ENCODE measurements at regions not wholly inside any gene's neighbourhood (a gene's known extent, or its start where the extent isn't known, plus 50 kb on each side); places are given as distances from the start of the nearest gene placed in this dataset.

GRCh38 chr20:11001764-11002540 is 328.2 kb upstream of the JAG1 start (continued):
- TF ChIP-seq MAFF (IDR thresholded peaks at IDR 0.05; ENCODE audit: low read depth, low read length) (peak; percentile 73), ZNF224 (CRISPR knock-in tag; IDR thresholded peaks at IDR 0.05) (no peak), CBX5 (CRISPR knock-in tag; IDR thresholded peaks at IDR 0.05; ENCODE audit: borderline replicate concordance) (no peak), TCF7L2 (IDR thresholded peaks at IDR 0.05; ENCODE audit: low read depth, low read length) (no peak), TBX3 (IDR thresholded peaks at IDR 0.05; ENCODE audit: borderline replicate concordance) (no peak), ZBTB46 (CRISPR knock-in tag; IDR thresholded peaks at IDR 0.05; ENCODE audit: borderline replicate concordance) (no peak), HNRNPUL1 (IDR thresholded peaks at IDR 0.05; ENCODE audit: low read depth, low read length) (no peak), ZFP91 (CRISPR knock-in tag; IDR thresholded peaks at IDR 0.05; ENCODE audit: borderline replicate concordance) (no peak), ZFX (CRISPR knock-in tag; IDR thresholded peaks at IDR 0.05; ENCODE audit: low read depth) (no peak), SIX1 (CRISPR knock-in tag; IDR thresholded peaks at IDR 0.05; ENCODE audit: borderline replicate concordance) (no peak), NONO (IDR thresholded peaks at IDR 0.05) (no peak), NONO (CRISPR knock-in tag; conservative IDR thresholded peaks at IDR 0.05) (no peak), HOXA5 (CRISPR knock-in tag; IDR thresholded peaks at IDR 0.05) (no peak), FOSL2 (CRISPR knock-in tag; IDR thresholded peaks at IDR 0.05) (peak; percentile 89), JUN (CRISPR knock-in tag; IDR thresholded peaks at IDR 0.05) (0 out of 2 replicates have a peak, but pooled peaks have one; percentile 43), SMARCC2 (IDR thresholded peaks at IDR 0.05) (no peak), AGO1 (IDR thresholded peaks at IDR 0.05; ENCODE audit: low read depth, low read length, poor library complexity, severe bottlenecking) (no peak), RBM22 (optimal IDR thresholded peaks at IDR 0.05; ENCODE audit: low read length) (no peak), RFX5 (IDR thresholded peaks at IDR 0.05; ENCODE audit: low read depth, low read length) (0 out of 2 replicates have a peak, but pooled peaks have one; percentile 22), YY1 (IDR thresholded peaks at IDR 0.05; ENCODE audit: insufficient read depth, insufficient replicate concordance, low read depth, low read length) (no peak), ZNF343 (CRISPR knock-in tag; IDR thresholded peaks at IDR 0.05) (no peak), SAFB2 (CRISPR knock-in tag; IDR thresholded peaks at IDR 0.05; ENCODE audit: borderline replicate concordance, low read depth) (no peak)
- TF ChIP-seq, protein P1, sequence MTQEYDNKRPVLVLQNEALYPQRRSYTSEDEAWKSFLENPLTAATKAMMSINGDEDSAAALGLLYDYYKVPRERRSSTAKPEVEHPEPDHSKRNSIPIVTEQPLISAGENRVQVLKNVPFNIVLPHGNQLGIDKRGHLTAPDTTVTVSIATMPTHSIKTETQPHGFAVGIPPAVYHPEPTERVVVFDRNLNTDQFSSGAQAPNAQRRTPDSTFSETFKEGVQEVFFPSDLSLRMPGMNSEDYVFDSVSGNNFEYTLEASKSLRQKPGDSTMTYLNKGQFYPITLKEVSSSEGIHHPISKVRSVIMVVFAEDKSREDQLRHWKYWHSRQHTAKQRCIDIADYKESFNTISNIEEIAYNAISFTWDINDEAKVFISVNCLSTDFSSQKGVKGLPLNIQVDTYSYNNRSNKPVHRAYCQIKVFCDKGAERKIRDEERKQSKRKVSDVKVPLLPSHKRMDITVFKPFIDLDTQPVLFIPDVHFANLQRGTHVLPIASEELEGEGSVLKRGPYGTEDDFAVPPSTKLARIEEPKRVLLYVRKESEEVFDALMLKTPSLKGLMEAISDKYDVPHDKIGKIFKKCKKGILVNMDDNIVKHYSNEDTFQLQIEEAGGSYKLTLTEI (CRISPR knock-in tag; conservative IDR thresholded peaks at IDR 0.05): no peak
- TF ChIP-seq, protein P2, sequence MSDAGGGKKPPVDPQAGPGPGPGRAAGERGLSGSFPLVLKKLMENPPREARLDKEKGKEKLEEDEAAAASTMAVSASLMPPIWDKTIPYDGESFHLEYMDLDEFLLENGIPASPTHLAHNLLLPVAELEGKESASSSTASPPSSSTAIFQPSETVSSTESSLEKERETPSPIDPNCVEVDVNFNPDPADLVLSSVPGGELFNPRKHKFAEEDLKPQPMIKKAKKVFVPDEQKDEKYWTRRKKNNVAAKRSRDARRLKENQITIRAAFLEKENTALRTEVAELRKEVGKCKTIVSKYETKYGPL (CRISPR knock-in tag; IDR thresholded peaks at IDR 0.05): no peak
